ENCODE measurements at regions not wholly inside any gene's neighbourhood (a gene's known extent, or its start where the extent isn't known, plus 50 kb on each side); places are given as distances from the start of the nearest gene placed in this dataset.
"Not testable (repeated sequence)": the region's sequence is repeated elsewhere in the genome, so short reads cannot be mapped to it uniquely, and the experiment has no call there.

- Histone ChIP-seq H3K27me3 (replicated peaks; ENCODE audit: insufficient read depth) (no peaks in the 10 kb centered on the region), H3K27ac (no peak overlapping the region), H3K9me3 (no peaks in the 10 kb centered on the region), H3K36me3 (no peaks in the 10 kb centered on the region), H3K4me1 (replicated peaks) (no peaks in the 10 kb centered on the region), H3K4me3 (no peak overlapping the region)
- no peak for DNase-seq (ENCODE audit: low spot score)
- intact Hi-C loops (cut with DNase I): no loop called here
- 91% methylated on average over 3 of the region's 3 CpGs for WGBS
- no peak for TF ChIP-seq POLR2AphosphoS5 (IDR thresholded peaks at IDR 0.05)
- TF ChIP-seq CTCF (IDR thresholded peaks at IDR 0.05): no peak
- no peak for TF ChIP-seq POLR2A (IDR thresholded peaks at IDR 0.05)
These were observed 253.3 kb upstream of the FOXF1 start for GRCh38 chr16:86256995-86257394.

DNA sequence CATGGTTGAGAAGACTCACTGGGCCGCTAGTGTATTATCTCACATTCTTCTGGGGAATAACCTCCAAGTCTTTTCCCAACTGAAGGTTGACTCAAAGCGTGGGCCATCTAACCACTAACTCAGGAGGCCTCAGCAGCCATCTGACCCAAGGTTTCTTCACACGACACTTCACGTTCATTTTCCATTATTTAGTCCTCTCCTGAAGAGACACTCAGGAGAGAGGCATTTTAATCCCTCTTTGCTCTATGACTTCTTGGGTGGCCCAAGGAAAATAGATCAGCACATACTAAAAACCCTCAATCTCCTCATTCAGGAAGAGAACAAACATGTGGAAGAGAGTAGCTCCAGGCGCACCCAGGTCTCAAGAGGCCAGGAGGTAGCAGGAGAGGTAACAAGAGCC, 252.8 kb upstream of the FOXF1 start:
- H3K4me3 ChIP-seq: no peak overlapping the region
- intact Hi-C loops (cut with DNase I): no loop called here
- DNase-seq (ENCODE audit: low spot score): no peak
- no peaks in the 10 kb centered on the region for H3K9me3 ChIP-seq
- no peak overlapping the region for H3K27ac ChIP-seq
- H3K4me1 ChIP-seq (replicated peaks): no peaks in the 10 kb centered on the region
- TF ChIP-seq POLR2AphosphoS5 (IDR thresholded peaks at IDR 0.05): no peak
- TF ChIP-seq POLR2A (IDR thresholded peaks at IDR 0.05): no peak
- no peak for TF ChIP-seq CTCF (IDR thresholded peaks at IDR 0.05)
- 70% methylated on average over 5 of the region's 5 CpGs for WGBS
- H3K27me3 ChIP-seq (replicated peaks; ENCODE audit: insufficient read depth): no peaks in the 10 kb centered on the region
- no peaks in the 10 kb centered on the region for H3K36me3 ChIP-seq

DNA sequence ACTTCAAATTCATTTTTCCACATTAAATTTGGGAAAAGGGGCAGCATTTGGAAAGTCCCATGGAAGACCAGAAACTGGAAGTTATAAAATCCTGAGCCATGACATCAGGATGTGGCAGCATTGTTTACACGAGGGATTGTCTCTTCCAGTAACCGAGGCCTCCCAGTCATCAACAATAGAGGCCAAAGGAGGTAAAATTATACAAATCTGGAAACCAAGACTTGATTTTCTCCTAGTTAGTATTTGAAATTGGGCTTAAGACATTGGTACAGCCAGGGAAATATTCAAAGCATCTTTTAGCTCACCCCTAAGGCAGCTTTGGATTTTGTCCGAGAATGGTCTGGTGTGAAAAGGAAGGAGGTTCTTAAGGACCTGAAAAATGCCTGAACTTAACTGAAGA, 251.6 kb upstream of the FOXF1 start:
- intact Hi-C loops (cut with DNase I): no loop called here
- Histone ChIP-seq H3K27ac (no peak overlapping the region), H3K27me3 (replicated peaks; ENCODE audit: insufficient read depth) (no peaks in the 10 kb centered on the region), H3K9me3 (no peaks in the 10 kb centered on the region), H3K36me3 (no peaks in the 10 kb centered on the region), H3K4me3 (no peak overlapping the region), H3K4me1 (replicated peaks) (no peaks in the 10 kb centered on the region)
- 48% methylated on average over 3 of the region's 3 CpGs for WGBS
- TF ChIP-seq CTCF (IDR thresholded peaks at IDR 0.05) (no peak), POLR2A (IDR thresholded peaks at IDR 0.05) (no peak), POLR2AphosphoS5 (IDR thresholded peaks at IDR 0.05) (no peak)
- DNase-seq (ENCODE audit: low spot score): no peak

GRCh38 chr16:86259499-86259898, 250.8 kb upstream of the FOXF1 start:
- Histone ChIP-seq H3K27me3 (replicated peaks; ENCODE audit: insufficient read depth) (no peaks in the 10 kb centered on the region), H3K4me1 (replicated peaks) (no peaks in the 10 kb centered on the region), H3K9me3 (no peaks in the 10 kb centered on the region), H3K4me3 (no peak overlapping the region), H3K36me3 (no peaks in the 10 kb centered on the region), H3K27ac (no peak overlapping the region)
- intact Hi-C loops (cut with DNase I): no loop called here
- 87% methylated on average over 4 of the region's 4 CpGs for WGBS
- no peak for DNase-seq (ENCODE audit: low spot score)
- TF ChIP-seq POLR2A (IDR thresholded peaks at IDR 0.05) (no peak), POLR2AphosphoS5 (IDR thresholded peaks at IDR 0.05) (no peak), CTCF (IDR thresholded peaks at IDR 0.05) (no peak)

DNA sequence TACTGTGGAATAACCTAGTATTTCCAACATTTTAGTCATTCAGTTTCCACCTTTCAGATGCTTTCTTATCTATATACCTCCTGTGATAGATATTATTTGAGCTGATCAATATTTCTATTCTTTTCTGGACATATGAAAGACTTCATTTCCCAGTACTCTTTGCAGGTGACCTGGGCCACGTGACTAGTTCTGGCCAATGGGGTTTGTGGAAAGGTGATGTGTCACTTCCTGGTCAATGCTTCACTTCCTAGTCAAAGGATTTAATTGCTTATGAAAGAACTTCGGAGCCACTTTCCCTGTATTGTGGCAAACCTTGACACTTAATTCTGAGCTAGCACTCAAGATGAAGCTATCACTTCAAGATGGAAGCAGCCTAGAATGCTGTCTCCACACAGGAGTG, 248.9 kb upstream of the FOXF1 start:
- Histone ChIP-seq H3K4me1 (replicated peaks) (no peaks in the 10 kb centered on the region), H3K27me3 (replicated peaks; ENCODE audit: insufficient read depth) (no peaks in the 10 kb centered on the region), H3K27ac (no peak overlapping the region), H3K9me3 (no peaks in the 10 kb centered on the region), H3K4me3 (no peak overlapping the region), H3K36me3 (no peaks in the 10 kb centered on the region)
- TF ChIP-seq CTCF (IDR thresholded peaks at IDR 0.05) (no peak), POLR2A (IDR thresholded peaks at IDR 0.05) (no peak), POLR2AphosphoS5 (IDR thresholded peaks at IDR 0.05) (no peak)
- WGBS: 81% methylated on average over 2 of the region's 2 CpGs
- DNase-seq (ENCODE audit: low spot score): no peak
- intact Hi-C loops (cut with DNase I): no loop called here

- H3K4me3 ChIP-seq; H3K27ac ChIP-seq; intact Hi-C loops (cut with DNase I); H3K27me3 ChIP-seq (replicated peaks; ENCODE audit: insufficient read depth); H3K4me1 ChIP-seq (replicated peaks); H3K9me3 ChIP-seq; DNase-seq (ENCODE audit: low spot score); H3K36me3 ChIP-seq: not testable (repeated sequence)
- 98% methylated on average over 3 of the region's 3 CpGs for WGBS
These were observed 242.7 kb upstream of the FOXF1 start for GRCh38 chr16:86267657-86268056.
